Calu3 (cell line): ENCODE measurements at regions not wholly inside any gene's neighbourhood (a gene's known extent, or its start where the extent isn't known, plus 50 kb on each side); places are given as distances from the start of the nearest gene placed in this dataset.
"Not testable (repeated sequence)": the region's sequence is repeated elsewhere in the genome, so short reads cannot be mapped to it uniquely, and the experiment has no call there.

Experiments
- BruUV-seq: library from RNA; stranded (reverse); fragments of 400-500 nt; replicated peaks from 2 replicates; lab custom pipeline; 2021; lab: Mats Ljungman, UMichigan
- CTCF ChIA-PET: fragments of 300-600 bp; sonication (Branson Sonifier 250); formaldehyde crosslinking; loops from one replicate; lab custom pipeline; 2022; ENCODE audit warnings: antibody characterized with exemption; lab: Charles Lee
- DNase-seq: peaks from one replicate; pipeline ENCODE4 v3.0.0; 2022
- H3K27ac Mint-ChIP-seq: one replicate; pipeline ENCODE4 v1.8.0; 2022; ENCODE audit warnings: mixed read lengths; ENCODE audit not compliant: unreplicated experiment
- H3K27me3 Mint-ChIP-seq: one replicate; pipeline ENCODE4 v1.8.0; 2022; ENCODE audit warnings: mixed read lengths; ENCODE audit not compliant: unreplicated experiment
- H3K36me3 Mint-ChIP-seq: one replicate; pipeline ENCODE4 v1.8.0; 2022; ENCODE audit warnings: mild to moderate bottlenecking, moderate library complexity, mixed read lengths; ENCODE audit not compliant: insufficient read depth, unreplicated experiment
- H3K4me1 Mint-ChIP-seq: one replicate; pipeline ENCODE4 v1.8.0; 2022; ENCODE audit warnings: mild to moderate bottlenecking, low read depth, mixed read lengths; ENCODE audit not compliant: unreplicated experiment
- H3K4me3 Mint-ChIP-seq: one replicate; pipeline ENCODE4 v1.8.0; 2022; ENCODE audit warnings: mild to moderate bottlenecking, low read depth, moderate library complexity, mixed read lengths; ENCODE audit not compliant: unreplicated experiment
- H3K9me3 Mint-ChIP-seq: one replicate; pipeline ENCODE4 v1.8.0; 2022; ENCODE audit warnings: low read depth, mixed read lengths; ENCODE audit not compliant: unreplicated experiment
- CTCF ChIP-seq: fragments of 200-600 bp; IDR thresholded peaks from one replicate; pipeline ENCODE4 v1.8.0; 2022; ENCODE audit warnings: antibody characterized with exemption; ENCODE audit not compliant: unreplicated experiment
- intact Hi-C: fragments of 100-400 bp; cut with micrococcal nuclease; formaldehyde crosslinking; loops from one replicate; pipeline ENCODE4 v1.10.0; 2022; ENCODE audit not compliant: unreplicated experiment

- Mint-ChIP-seq H3K27me3 (no peaks in the 10 kb centered on the region), H3K4me1 (no peaks in the 10 kb centered on the region), H3K9me3 (no peaks in the 10 kb centered on the region), H3K27ac (no peak overlapping the region), H3K4me3 (no peak overlapping the region), H3K36me3 (no peaks in the 10 kb centered on the region)
- DNase-seq, result no peak
- BruUV-seq, result no TSS peak
- no peak for TF ChIP-seq CTCF
- CTCF ChIA-PET, result interaction anchor here (0.8 kb wide), 1 partner anchor 11 kb away, joined by 4 read pairs; no protein-coding TSS in a partner anchor
- intact Hi-C loops, result no loop called here
Observed at GRCh38 chr7:131152766-131153165, 174.9 kb upstream of the MKLN1 start.

DNA sequence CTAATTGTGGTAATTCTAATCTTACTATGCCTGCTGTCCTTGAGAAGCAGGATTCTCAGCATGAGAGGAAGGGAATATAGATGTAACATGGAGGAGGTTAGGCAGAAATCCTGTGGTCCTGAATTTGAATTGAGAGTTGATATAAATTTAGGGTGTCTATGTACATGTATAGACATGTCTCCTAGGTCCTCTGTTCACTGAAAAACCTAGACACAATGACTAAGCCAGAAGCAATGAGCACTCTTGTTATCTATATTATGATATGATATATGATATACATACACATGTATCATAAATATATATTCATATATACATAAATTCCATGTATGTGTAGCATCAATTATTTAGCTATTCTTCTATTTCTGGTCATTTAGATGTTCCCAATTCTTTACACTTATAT, 173.3 kb upstream of the MKLN1 start:
- no peak for TF ChIP-seq CTCF
- no peaks in the 10 kb centered on the region for H3K9me3 Mint-ChIP-seq
- H3K4me1 Mint-ChIP-seq, result no peaks in the 10 kb centered on the region
- H3K27me3 Mint-ChIP-seq, result no peaks in the 10 kb centered on the region
- DNase-seq, result no peak
- BruUV-seq, result no TSS peak
- no peak overlapping the region for H3K27ac Mint-ChIP-seq
- CTCF ChIA-PET, result interaction anchor here (1.1 kb wide), 1 partner anchor 19 kb away, joined by 3 read pairs; no protein-coding TSS in a partner anchor
- intact Hi-C loops, result no loop called here
- H3K36me3 Mint-ChIP-seq, result no peaks in the 10 kb centered on the region
- no peak overlapping the region for H3K4me3 Mint-ChIP-seq

GRCh38 chr7:131157530-131158243, 170.0 kb upstream of the MKLN1 start:
- H3K27me3 Mint-ChIP-seq, result no peaks in the 10 kb centered on the region
- no peak overlapping the region for H3K27ac Mint-ChIP-seq
- no peak for TF ChIP-seq CTCF
- no peak overlapping the region for H3K4me3 Mint-ChIP-seq
- no TSS peak for BruUV-seq
- H3K9me3 Mint-ChIP-seq, result no peaks in the 10 kb centered on the region
- CTCF ChIA-PET, result no interaction called here
- no peaks in the 10 kb centered on the region for H3K36me3 Mint-ChIP-seq
- H3K4me1 Mint-ChIP-seq, result no peaks in the 10 kb centered on the region
- DNase-seq, result no peak
- intact Hi-C loops, result no loop called here

DNA sequence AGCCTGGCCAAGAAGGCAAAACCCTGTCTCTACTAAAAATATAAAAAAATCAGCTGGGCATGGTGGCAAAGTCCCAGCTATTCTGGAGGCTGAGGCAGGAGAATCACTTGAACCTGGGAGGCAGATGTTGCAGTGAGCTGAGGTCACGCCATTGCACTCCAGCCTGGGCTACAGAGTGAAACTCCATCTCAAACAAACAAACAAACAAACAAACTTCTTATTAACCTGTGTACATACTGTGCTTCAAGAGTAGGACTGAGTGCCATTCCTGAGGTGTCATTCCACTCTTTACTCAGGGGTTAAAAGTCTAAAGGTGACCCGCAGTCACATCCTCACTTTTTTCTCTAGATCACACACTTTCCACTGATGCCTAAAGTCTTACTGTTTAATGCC, 169.4 kb upstream of the MKLN1 start:
- H3K4me1 Mint-ChIP-seq, H3K36me3 Mint-ChIP-seq, BruUV-seq, H3K4me3 Mint-ChIP-seq, H3K27me3 Mint-ChIP-seq, CTCF ChIA-PET, H3K27ac Mint-ChIP-seq, intact Hi-C loops, H3K9me3 Mint-ChIP-seq, DNase-seq: not testable (repeated sequence)

DNA sequence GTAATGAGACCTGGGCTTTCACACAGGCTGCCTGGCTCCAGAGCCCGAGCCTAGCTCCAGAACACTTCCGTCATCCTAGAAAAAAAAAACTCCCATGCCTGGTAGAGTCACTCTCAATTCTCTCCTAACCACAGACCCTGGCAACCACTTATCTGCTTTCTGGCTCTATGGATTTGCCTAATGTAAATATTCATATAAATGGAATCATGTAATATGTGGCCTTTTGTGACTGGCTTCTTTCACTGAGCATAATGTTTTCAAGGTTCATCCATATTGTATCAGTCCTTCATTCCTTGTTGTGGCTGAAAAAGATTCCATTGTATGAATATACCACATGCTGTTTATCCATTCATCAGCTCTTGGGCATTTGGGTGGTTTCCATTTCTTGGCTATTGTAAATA, 167.7 kb upstream of the MKLN1 start:
- no TSS peak for BruUV-seq
- Mint-ChIP-seq H3K27me3 (no peaks in the 10 kb centered on the region), H3K4me3 (no peak overlapping the region), H3K27ac (no peak overlapping the region), H3K4me1 (peaks cover 10% of the 10 kb centered on the region), H3K36me3 (no peaks in the 10 kb centered on the region), H3K9me3 (no peaks in the 10 kb centered on the region)
- CTCF ChIA-PET, result no interaction called here
- intact Hi-C loops, result no loop called here
- no peak for DNase-seq
- TF ChIP-seq CTCF, result no peak
